Transverse colon (tissue), 4 donors: ENCODE measurements at regions not wholly inside any gene's neighbourhood (a gene's known extent, or its start where the extent isn't known, plus 50 kb on each side); places are given as distances from the start of the nearest gene placed in this dataset.

Experiments
- DNase-seq: peaks from one replicate; pipeline ENCODE4 v3.0.0-alpha.2; 2019
- H3K27ac ChIP-seq, 4 donors: fragments of 200-600 bp; sonication (generic); 2 replicates each; pipeline ENCODE4 v1.5.1; 2016 to 2018; ENCODE audit warnings: inconsistent platforms in 4 of 4
- H3K27me3 ChIP-seq: fragments of 200-600 bp; sonication (generic); 2 replicates; pipeline ENCODE4 v1.5.1; 2017; ENCODE audit warnings: inconsistent platforms
- H3K36me3 ChIP-seq, 4 donors: fragments of 200-600 bp; sonication (generic); 2 replicates each; pipeline ENCODE4 v1.5.1; 2017 to 2019; ENCODE audit warnings: inconsistent platforms in 4 of 4
- H3K4me1 ChIP-seq, 4 donors: fragments of 200-600 bp; sonication (generic); 2 replicates each; pipeline ENCODE4 v1.5.1; 2017 to 2020; ENCODE audit warnings: inconsistent platforms in 4 of 4
- H3K4me3 ChIP-seq, 4 donors: fragments of 200-600 bp; sonication (generic); 1 replicate in 1 of 4; 2 replicates in 3 of 4; pipeline versions ENCODE4 v1.5.1 to v1.6.1; 2017 to 2019; ENCODE audit warnings: inconsistent platforms in 4 of 4
- H3K9me3 ChIP-seq, 2 donors: fragments of 200-600 bp; sonication (generic); 2 replicates each; pipeline ENCODE4 v1.5.1; 2017 to 2019; ENCODE audit warnings: inconsistent platforms in 2 of 2
- CTCF ChIP-seq, 5 experiments: fragments of 200-600 bp in 3 of 5; fragments of 450-650 bp in 2 of 5; sonication (generic) in 3 of 5; IDR thresholded peaks; 1 replicate in 2 of 5; 2 replicates in 3 of 5; pipeline ENCODE4 v1.5.1; 2016 to 2017; ENCODE audit warnings: antibody characterized with exemption in 5 of 5, inconsistent platforms in 3 of 5, mild to moderate bottlenecking in 2 of 5, moderate library complexity in 1 of 5
- EP300 ChIP-seq: sonication (generic); formaldehyde crosslinking; IDR thresholded peaks from one replicate; pipeline ENCODE4 v1.6.1; 2017; ENCODE audit warnings: antibody characterized with exemption, low read depth
- POLR2A ChIP-seq: fragments of 450-650 bp; IDR thresholded peaks from one replicate; pipeline ENCODE4 v1.6.1; 2016; ENCODE audit warnings: antibody characterized with exemption, mild to moderate bottlenecking, moderate library complexity
- POLR2AphosphoS5 ChIP-seq, 3 donors: sonication (generic); formaldehyde crosslinking; IDR thresholded peaks; one replicate each; pipeline ENCODE4 v1.6.1; 2016; ENCODE audit warnings: antibody characterized with exemption in 3 of 3
- WGBS, 2 donors: methylation state at CpG; one replicate each; pipeline ENCODE4 v1.1.5; 2018; ENCODE audit warnings: low coverage in 1 of 2; 5-methylcytosine and 5-hydroxymethylcytosine counted together
- in situ Hi-C, 4 donors: fragments of 200-750 bp; cut with MboI; loops; one replicate each; pipeline versions ENCODE4 v1.15.0 to v1.15.1; 2017; ENCODE audit warnings: low sequenced_read_pairs in 3 of 4, low pct_ligation_motif_present in 1 of 4, low pct_unique_long_range_greater_than_20kb in 1 of 4
- intact Hi-C: fragments of 100-400 bp; cut with DNase I; formaldehyde crosslinking; loops from one replicate; pipeline ENCODE4 v1.15.1; 2023; ENCODE audit warnings: low total_unique reads

DNA sequence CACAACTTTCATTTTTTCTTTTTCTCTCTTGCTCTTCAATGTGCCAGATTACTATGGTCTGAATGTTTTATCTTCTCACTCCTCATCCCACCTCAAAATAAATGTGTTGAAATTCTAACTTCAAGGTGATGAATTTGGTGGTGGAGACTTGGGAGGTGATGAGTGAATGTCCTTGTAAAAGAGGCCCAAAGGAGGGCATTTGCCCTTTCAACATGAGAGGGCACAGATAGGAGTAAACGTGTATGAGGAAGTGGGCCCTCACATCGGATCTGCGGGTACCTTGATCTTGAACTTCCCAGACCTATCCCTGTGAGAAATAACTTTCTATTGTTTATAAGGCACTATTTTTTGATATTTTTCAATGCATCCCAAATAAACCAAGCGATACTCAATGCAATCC lies 412.3 kb upstream of the ADGRL2 start:
- no peak for DNase-seq
- TF ChIP-seq POLR2AphosphoS5 (IDR thresholded peaks at IDR 0.05) (no peak), POLR2A (no peak)
- no peaks in the 10 kb centered on the region for H3K27me3 ChIP-seq
- WGBS, 2 donors: 92 to 100% methylated on average over 4 of the region's 4 CpGs
- in situ Hi-C loops: no loop called here
- H3K27ac ChIP-seq: no peak overlapping the region
- no peaks in the 10 kb centered on the region for H3K36me3 ChIP-seq
- H3K4me3 ChIP-seq: no peak overlapping the region
- no peaks in the 10 kb centered on the region for H3K9me3 ChIP-seq
- intact Hi-C loops: no loop called here
- H3K4me1 ChIP-seq: peaks cover 0 to 14% (median 8%) of the 10 kb centered on the region in 4 donors

- Histone ChIP-seq H3K36me3 (no peaks in the 10 kb centered on the region), H3K9me3 (no peaks in the 10 kb centered on the region), H3K27me3 (no peaks in the 10 kb centered on the region), H3K4me1 (peaks cover 0 to 14% (median 8%) of the 10 kb centered on the region in 4 donors), H3K27ac (no peak overlapping the region), H3K4me3 (no peak overlapping the region)
- WGBS, 2 donors: 49 to 55% methylated on average over 4 of the region's 4 CpGs
- no peak for DNase-seq
- in situ Hi-C loops: no loop called here
- TF ChIP-seq CTCF (IDR thresholded peaks at IDR 0.05) (no peak), POLR2AphosphoS5 (IDR thresholded peaks at IDR 0.05) (no peak), EP300 (no peak), POLR2A (no peak)
- intact Hi-C loops: no loop called here
Measured at GRCh38 chr1:81387446-81387845, 413.3 kb upstream of the ADGRL2 start.

DNA sequence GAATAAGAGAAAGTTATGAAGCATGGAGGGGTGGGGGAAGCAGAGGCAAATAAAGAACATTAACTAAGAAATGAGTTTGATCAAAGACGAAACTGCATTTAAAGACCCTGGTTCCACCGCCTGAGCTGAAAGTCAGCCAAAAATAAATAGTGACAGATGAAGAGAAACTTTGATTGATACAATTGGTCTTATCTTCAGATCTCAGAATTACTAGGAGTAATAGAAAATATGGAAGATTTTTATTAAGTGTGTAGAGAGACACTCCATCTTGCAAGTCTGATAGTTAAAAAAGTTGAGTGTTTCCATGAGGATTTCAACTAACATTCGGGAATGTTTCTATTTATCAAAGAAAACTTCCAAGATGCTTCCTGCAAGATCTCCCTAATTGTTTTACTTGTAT lies 418.2 kb upstream of the ADGRL2 start:
- DNase-seq: no peak
- 93 to 95% methylated on average over 3 of the region's 3 CpGs for WGBS, 2 donors
- in situ Hi-C loops: no loop called here
- no peaks in the 10 kb centered on the region for H3K27me3 ChIP-seq
- H3K4me3 ChIP-seq: no peak overlapping the region
- H3K9me3 ChIP-seq: no peaks in the 10 kb centered on the region
- intact Hi-C loops: no loop called here
- no peaks in the 10 kb centered on the region for H3K36me3 ChIP-seq
- TF ChIP-seq POLR2AphosphoS5 (IDR thresholded peaks at IDR 0.05) (no peak), EP300 (no peak), CTCF (IDR thresholded peaks at IDR 0.05) (no peak), POLR2A (no peak)
- H3K4me1 ChIP-seq: peaks cover 0 to 6% (median under 1%) of the 10 kb centered on the region in 4 donors
- no peak overlapping the region for H3K27ac ChIP-seq

DNA sequence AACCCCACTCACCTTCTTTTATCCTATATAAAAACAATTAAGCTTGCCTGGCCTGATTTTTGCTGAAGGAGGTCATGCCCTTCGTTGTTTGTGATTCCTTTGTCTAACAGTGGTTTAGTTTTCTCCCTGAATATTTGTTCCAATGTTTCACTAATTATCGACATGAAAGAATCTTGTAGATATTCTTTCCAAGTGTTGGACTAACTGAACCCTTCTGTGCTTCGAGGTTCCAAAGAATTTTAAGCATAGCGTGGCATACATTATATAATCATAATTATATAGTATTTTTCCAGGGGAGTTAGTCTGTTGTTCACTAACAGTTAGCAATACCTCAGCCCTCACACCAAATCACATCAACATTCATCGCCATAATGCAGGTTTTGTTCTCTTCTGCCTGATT lies 418.9 kb upstream of the ADGRL2 start:
- DNase-seq: no peak
- Histone ChIP-seq H3K27me3 (no peaks in the 10 kb centered on the region), H3K4me3 (no peak overlapping the region), H3K4me1 (no peaks in the 10 kb centered on the region), H3K36me3 (no peaks in the 10 kb centered on the region), H3K27ac (no peak overlapping the region), H3K9me3 (no peaks in the 10 kb centered on the region)
- 85 to 92% methylated on average over 5 of the region's 5 CpGs for WGBS, 2 donors
- intact Hi-C loops (no loop called here), in situ Hi-C loops (no loop called here)
- TF ChIP-seq POLR2A (no peak), CTCF (IDR thresholded peaks at IDR 0.05) (no peak), POLR2AphosphoS5 (IDR thresholded peaks at IDR 0.05) (no peak), EP300 (no peak)

GRCh38 chr1:81380436-81380835 lies 420.3 kb upstream of the ADGRL2 start:
- H3K4me3 ChIP-seq: no peak overlapping the region
- DNase-seq: no peak
- in situ Hi-C loops: no loop called here
- no peaks in the 10 kb centered on the region for H3K4me1 ChIP-seq
- WGBS, 2 donors: 90 to 92% methylated on average over 1 of the region's 1 CpG
- TF ChIP-seq POLR2AphosphoS5 (IDR thresholded peaks at IDR 0.05): no peak
- TF ChIP-seq EP300: no peak
- no peak for TF ChIP-seq CTCF (IDR thresholded peaks at IDR 0.05)
- no peak for TF ChIP-seq POLR2A
- H3K27me3 ChIP-seq: no peaks in the 10 kb centered on the region
- no peaks in the 10 kb centered on the region for H3K36me3 ChIP-seq
- H3K9me3 ChIP-seq: no peaks in the 10 kb centered on the region
- intact Hi-C loops: no loop called here
- H3K27ac ChIP-seq: no peak overlapping the region
